Renal pelvis (tissue), 1 donor: ENCODE measurements at regions not wholly inside any gene's neighbourhood (a gene's known extent, or its start where the extent isn't known, plus 50 kb on each side); places are given as distances from the start of the nearest gene placed in this dataset.
A peak's percentile ranks its signal among the peaks of the same experiment; 100 is the strongest.

ENCODE experiments used
- DNase-seq: peaks from one replicate; pipeline ENCODE4 v3.0.0-alpha.2; 2013

GRCh38 chr11:70742553-70743291 is 344.4 kb downstream of the CTTN start:
- no peak for DNase-seq

GRCh38 chr11:70743329-70743728 is 345.0 kb downstream of the CTTN start:
- DNase-seq, result no peak

- DNase-seq, result no peak
Observed at GRCh38 chr11:70743941-70744351, 345.6 kb downstream of the CTTN start.

- DNase-seq, result no peak
Observed at GRCh38 chr11:70744396-70745185, 346.3 kb downstream of the CTTN start.

GRCh38 chr11:70745451-70745850 is 347.1 kb downstream of the CTTN start:
- no peak for DNase-seq

- DNase-seq, result peak; percentile 45
Observed at GRCh38 chr11:70745941-70746340, 347.6 kb downstream of the CTTN start.

- no peak for DNase-seq
Observed at GRCh38 chr11:70746351-70746750, 348.0 kb downstream of the CTTN start.

GRCh38 chr11:70747285-70747684 is 349.0 kb downstream of the CTTN start:
- no peak for DNase-seq

- DNase-seq, result no peak
Observed at GRCh38 chr11:70747921-70748320, 349.6 kb downstream of the CTTN start.

- DNase-seq, result no peak
Observed at GRCh38 chr11:70751142-70751734, 352.9 kb downstream of the CTTN start.

GRCh38 chr11:70755410-70756158 is 357.3 kb downstream of the CTTN start:
- DNase-seq, result peak; percentile 66

- DNase-seq, result no peak
Observed at GRCh38 chr11:70756341-70756740, 358.0 kb downstream of the CTTN start.

- DNase-seq, result no peak
Observed at GRCh38 chr11:70756756-70757155, 358.4 kb downstream of the CTTN start.

GRCh38 chr11:70757241-70757640 is 358.9 kb downstream of the CTTN start:
- DNase-seq, result no peak

GRCh38 chr11:70758206-70758605 is 359.9 kb downstream of the CTTN start:
- no peak for DNase-seq

- DNase-seq, result no peak
Observed at GRCh38 chr11:70759846-70760245, 361.5 kb downstream of the CTTN start.

- no peak for DNase-seq
Observed at GRCh38 chr11:70760416-70761020, 362.2 kb downstream of the CTTN start.

GRCh38 chr11:70761094-70761907 is 363.0 kb downstream of the CTTN start:
- no peak for DNase-seq

- no peak for DNase-seq
Observed at GRCh38 chr11:70761908-70762337, 363.6 kb downstream of the CTTN start.

GRCh38 chr11:70762810-70763209 is 364.5 kb downstream of the CTTN start:
- no peak for DNase-seq

- DNase-seq, result no peak
Observed at GRCh38 chr11:70763606-70764005, 365.3 kb downstream of the CTTN start.
